Testis (tissue), 2 donors: ENCODE measurements at regions not wholly inside any gene's neighbourhood (a gene's known extent, or its start where the extent isn't known, plus 50 kb on each side); places are given as distances from the start of the nearest gene placed in this dataset.

Source experiments
- DNase-seq: peaks from one replicate; pipeline ENCODE4 v3.0.0-alpha.2; 2019
- H3K27ac ChIP-seq, 2 donors: fragments of 200-600 bp; sonication (generic); one replicate each; pipeline ENCODE4 v1.5.1; 2019
- H3K27me3 ChIP-seq: fragments of 200-600 bp; sonication (generic); one replicate; pipeline ENCODE4 v1.5.1; 2019
- H3K36me3 ChIP-seq: fragments of 200-600 bp; sonication (generic); one replicate; pipeline ENCODE4 v1.5.1; 2017; ENCODE audit warnings: low read depth; ENCODE audit errors: missing control alignments
- H3K4me1 ChIP-seq: fragments of 200-600 bp; sonication (generic); one replicate; pipeline ENCODE4 v1.5.1; 2019
- H3K4me3 ChIP-seq, 2 donors: fragments of 200-600 bp; sonication (generic); one replicate each; pipeline ENCODE4 v1.5.1; 2017 to 2019
- H3K9me3 ChIP-seq: fragments of 200-600 bp; sonication (generic); one replicate; pipeline ENCODE4 v1.5.1; 2017
- CTCF ChIP-seq, 3 experiments: fragments of 450-650 bp in 2 of 3; fragments of 200-600 bp in 1 of 3; sonication (generic) in 1 of 3; IDR thresholded peaks; one replicate each; pipeline ENCODE4 v1.5.1; 2016 to 2019; ENCODE audit warnings: antibody characterized with exemption in 3 of 3, mild to moderate bottlenecking in 2 of 3, moderate library complexity in 1 of 3
- POLR2A ChIP-seq: fragments of 450-650 bp; IDR thresholded peaks from one replicate; pipeline ENCODE4 v1.6.1; 2017; ENCODE audit warnings: antibody characterized with exemption, mild to moderate bottlenecking, moderate library complexity
- WGBS, 2 donors: methylation state at CpG; one replicate each; pipeline ENCODE4 v1.1.5; 2018; 5-methylcytosine and 5-hydroxymethylcytosine counted together
- intact Hi-C: fragments of 100-400 bp; cut with DNase I; formaldehyde crosslinking; loops from one replicate; pipeline ENCODE4 v1.15.1; 2023; ENCODE audit warnings: low total_unique reads

DNA sequence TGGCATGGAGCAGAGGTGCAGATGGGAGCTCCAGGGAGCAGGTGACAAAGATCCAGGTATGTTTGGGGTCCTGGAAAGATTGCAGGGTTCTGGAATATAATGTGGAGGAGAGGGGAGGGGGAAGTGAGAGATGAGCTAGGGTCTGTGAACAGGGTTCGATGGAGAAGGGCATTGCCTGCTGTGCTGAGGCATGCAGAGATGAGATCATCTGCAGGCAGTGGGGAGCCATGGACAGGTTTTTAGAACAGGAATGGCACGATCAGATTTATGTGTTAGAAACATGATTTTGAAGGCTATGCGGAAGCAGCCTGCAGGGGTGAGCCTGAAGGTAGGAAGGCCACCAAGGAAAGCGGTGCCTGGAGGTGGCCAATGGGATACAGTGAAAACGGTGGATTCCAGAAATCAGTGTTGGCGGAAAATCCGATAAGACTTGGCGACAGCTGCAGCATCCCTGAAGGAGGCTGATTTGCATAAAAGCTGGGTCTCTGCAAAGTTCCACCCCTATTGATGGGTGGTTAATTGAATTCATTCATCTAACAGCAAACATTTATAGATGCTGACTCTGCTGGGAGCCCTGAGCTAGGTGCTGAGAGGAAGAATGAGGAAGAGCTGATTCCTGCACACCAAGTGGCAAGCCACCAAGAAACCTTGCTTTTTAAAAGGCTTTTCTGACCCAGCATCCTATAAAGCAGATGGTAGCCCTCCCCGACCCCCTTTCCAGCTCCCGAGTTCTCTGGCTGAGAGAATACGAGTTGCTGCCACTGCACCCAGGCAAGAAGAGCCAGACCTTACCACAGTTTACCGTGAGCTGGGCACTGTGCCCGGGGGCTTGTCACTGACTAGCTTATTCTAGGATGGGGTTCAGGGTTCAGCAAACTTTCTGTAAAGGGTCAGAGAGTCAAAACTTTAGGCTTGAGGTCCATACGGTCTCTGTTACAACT is 139.2 kb upstream of the SMIM23 start:
- intact Hi-C loops, result no loop called here
- DNase-seq, result no peak
- Histone ChIP-seq H3K9me3 (no peaks in the 10 kb centered on the region), H3K27me3 (no peaks in the 10 kb centered on the region), H3K4me1 (no peaks in the 10 kb centered on the region), H3K4me3 (no peak overlapping the region), H3K36me3 (no peaks in the 10 kb centered on the region), H3K27ac (no peak overlapping the region)
- TF ChIP-seq POLR2A, result no peak
- no peak for TF ChIP-seq CTCF (IDR thresholded peaks at IDR 0.05)
- WGBS, 2 donors, result 84 to 87% methylated on average over 13 to 14 of the region's 14 CpGs

GRCh38 chr5:171647043-171647903 is 138.3 kb upstream of the SMIM23 start:
- Histone ChIP-seq H3K9me3 (no peaks in the 10 kb centered on the region), H3K36me3 (no peaks in the 10 kb centered on the region), H3K4me1 (no peaks in the 10 kb centered on the region), H3K4me3 (no peak overlapping the region), H3K27ac (no peak overlapping the region), H3K27me3 (no peaks in the 10 kb centered on the region)
- no peak for TF ChIP-seq POLR2A
- no peak for TF ChIP-seq CTCF (IDR thresholded peaks at IDR 0.05)
- intact Hi-C loops, result no loop called here
- 77 to 86% methylated on average over 12 to 15 of the region's 15 CpGs for WGBS, 2 donors
- no peak for DNase-seq

GRCh38 chr5:171647904-171648260 is 137.7 kb upstream of the SMIM23 start:
- no peak overlapping the region for H3K4me3 ChIP-seq
- WGBS, 2 donors, result 72 to 91% methylated on average over 4 of the region's 4 CpGs
- H3K27me3 ChIP-seq, result no peaks in the 10 kb centered on the region
- H3K36me3 ChIP-seq, result no peaks in the 10 kb centered on the region
- no peak overlapping the region for H3K27ac ChIP-seq
- no peaks in the 10 kb centered on the region for H3K9me3 ChIP-seq
- no peak for TF ChIP-seq POLR2A
- no peak for TF ChIP-seq CTCF (IDR thresholded peaks at IDR 0.05)
- intact Hi-C loops, result no loop called here
- no peaks in the 10 kb centered on the region for H3K4me1 ChIP-seq
- DNase-seq, result no peak

- H3K27me3 ChIP-seq, result no peaks in the 10 kb centered on the region
Measured at GRCh38 chr5:171648279-171649074, 137.1 kb upstream of the SMIM23 start.

More at GRCh38 chr5:171648279-171649074, 137.1 kb upstream of the SMIM23 start:
- intact Hi-C loops, result no loop called here
- no peaks in the 10 kb centered on the region for H3K36me3 ChIP-seq
- no peak for DNase-seq
- H3K9me3 ChIP-seq, result no peaks in the 10 kb centered on the region
- TF ChIP-seq POLR2A (no peak), CTCF (IDR thresholded peaks at IDR 0.05) (no peak)
- WGBS, 2 donors, result 71 to 85% methylated on average over 9 to 10 of the region's 10 CpGs
- H3K4me1 ChIP-seq, result no peaks in the 10 kb centered on the region
- no peak overlapping the region for H3K27ac ChIP-seq
- no peak overlapping the region for H3K4me3 ChIP-seq
